ENCODE measurements at regions not wholly inside any gene's neighbourhood (a gene's known extent, or its start where the extent isn't known, plus 50 kb on each side); places are given as distances from the start of the nearest gene placed in this dataset.
"Not testable (repeated sequence)": the region's sequence is repeated elsewhere in the genome, so short reads cannot be mapped to it uniquely, and the experiment has no call there.

GRCh38 chr4:97028785-97029184 is 1114.5 kb downstream of the STPG2 start:
- no peak overlapping the region for H3K4me3 ChIP-seq (ENCODE audit: low read length in 2 of 2)
- H3K27me3 ChIP-seq (ENCODE audit: insufficient read depth, low read length), result no peaks in the 10 kb centered on the region
- Mint-ChIP-seq H3K4me3 (no peak overlapping the region), H3K27me3 (no peaks in the 10 kb centered on the region), H3K27ac (no peak overlapping the region), H3K4me1 (no peaks in the 10 kb centered on the region), H3K36me3 (no peaks in the 10 kb centered on the region), H3K9me3 (peaks cover 0 to 2% (median 0%) of the 10 kb centered on the region in 8 donors)
- POLR2A ChIA-PET (ENCODE audit: partially characterized antibody), result no interaction called here
- no peaks in the 10 kb centered on the region for H3K4me1 ChIP-seq (ENCODE audit: insufficient read depth, low read length)
- CTCF ChIA-PET (ENCODE audit: partially characterized antibody), result no interaction called here
- H3K27ac ChIP-seq (ENCODE audit: low read depth, low read length), result no peak overlapping the region
- no peaks in the 10 kb centered on the region for H3K9me3 ChIP-seq (ENCODE audit: control insufficient read depth in 1 of 2, low read length in 2 of 2)
- intact Hi-C loops (cut with micrococcal nuclease), result no loop called here
- no peaks in the 10 kb centered on the region for H3K36me3 ChIP-seq (ENCODE audit: insufficient read depth, low read length)
- no peak for DNase-seq

- H3K9me3 ChIP-seq (ENCODE audit: control insufficient read depth in 1 of 2, low read length in 2 of 2); H3K27ac Mint-ChIP-seq; H3K4me1 ChIP-seq (ENCODE audit: insufficient read depth, low read length); DNase-seq; H3K27me3 ChIP-seq (ENCODE audit: insufficient read depth, low read length); H3K27ac ChIP-seq (ENCODE audit: low read depth, low read length); H3K27me3 Mint-ChIP-seq; H3K36me3 ChIP-seq (ENCODE audit: insufficient read depth, low read length); H3K36me3 Mint-ChIP-seq; CTCF ChIA-PET (ENCODE audit: partially characterized antibody); intact Hi-C loops (cut with micrococcal nuclease); H3K4me3 Mint-ChIP-seq; POLR2A ChIA-PET (ENCODE audit: partially characterized antibody); H3K9me3 Mint-ChIP-seq; H3K4me3 ChIP-seq (ENCODE audit: low read length in 2 of 2); H3K4me1 Mint-ChIP-seq: not testable (repeated sequence)
Measured at GRCh38 chr4:97037411-97038145, 1105.7 kb downstream of the STPG2 start.

DNA sequence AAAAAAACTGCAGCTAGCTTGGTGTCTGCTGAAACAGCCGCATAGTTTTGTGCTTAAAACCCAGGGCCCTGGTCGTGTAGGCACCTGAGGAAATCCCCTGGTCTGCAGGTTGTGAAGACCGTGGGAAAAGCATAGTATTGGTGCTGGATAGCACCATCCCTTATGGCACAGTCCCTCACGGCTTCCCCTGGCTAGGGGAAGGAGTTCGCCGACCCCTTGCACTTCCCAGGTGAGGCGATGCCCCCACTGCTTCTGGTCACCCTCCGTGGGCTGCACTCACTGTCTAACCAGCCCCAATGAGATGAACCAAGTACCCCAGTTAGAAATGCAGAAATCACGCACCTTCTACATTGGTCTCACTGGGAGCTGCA is 1105.1 kb downstream of the STPG2 start:
- no peak overlapping the region for H3K4me3 Mint-ChIP-seq
- intact Hi-C loops (cut with micrococcal nuclease), result no loop called here
- no peak for DNase-seq
- Histone ChIP-seq H3K27me3 (ENCODE audit: insufficient read depth, low read length) (no peaks in the 10 kb centered on the region), H3K4me3 (ENCODE audit: low read length in 2 of 2) (no peak overlapping the region), H3K4me1 (ENCODE audit: insufficient read depth, low read length) (no peaks in the 10 kb centered on the region), H3K36me3 (ENCODE audit: insufficient read depth, low read length) (no peaks in the 10 kb centered on the region), H3K27ac (ENCODE audit: low read depth, low read length) (no peak overlapping the region), H3K9me3 (ENCODE audit: control insufficient read depth in 1 of 2, low read length in 2 of 2) (no peaks in the 10 kb centered on the region)
- H3K9me3 Mint-ChIP-seq, result peaks cover 0 to 7% (median 1%) of the 10 kb centered on the region in 8 donors
- no peaks in the 10 kb centered on the region for H3K27me3 Mint-ChIP-seq
- ChIA-PET CTCF (ENCODE audit: partially characterized antibody) (no interaction called here), POLR2A (ENCODE audit: partially characterized antibody) (no interaction called here)
- no peak overlapping the region for H3K27ac Mint-ChIP-seq
- H3K36me3 Mint-ChIP-seq, result no peaks in the 10 kb centered on the region
- H3K4me1 Mint-ChIP-seq, result no peaks in the 10 kb centered on the region

DNA sequence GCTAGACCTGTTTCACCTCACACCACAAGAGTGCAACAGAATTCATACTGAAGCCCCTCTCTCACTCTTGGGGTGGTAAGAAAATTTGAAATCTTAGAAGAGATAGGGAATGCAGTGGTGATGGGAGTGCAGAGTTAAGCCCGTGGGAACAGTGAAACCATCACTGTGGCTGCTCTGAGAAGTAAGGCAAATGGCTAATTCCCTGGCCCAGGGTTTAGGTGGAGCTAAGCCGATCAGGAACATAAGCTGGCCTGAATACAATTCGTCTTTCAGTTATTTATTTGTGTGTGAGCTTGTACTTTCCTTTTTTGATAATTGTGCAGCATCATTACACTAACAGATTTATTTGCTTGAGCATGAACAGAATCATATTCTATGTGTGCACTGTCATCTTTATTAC is 1070.6 kb downstream of the STPG2 start:
- Histone ChIP-seq H3K9me3 (ENCODE audit: control insufficient read depth in 1 of 2, low read length in 2 of 2) (no peaks in the 10 kb centered on the region), H3K4me1 (ENCODE audit: insufficient read depth, low read length) (no peaks in the 10 kb centered on the region), H3K4me3 (ENCODE audit: low read length in 2 of 2) (no peak overlapping the region), H3K27ac (ENCODE audit: low read depth, low read length) (no peak overlapping the region), H3K27me3 (ENCODE audit: insufficient read depth, low read length) (no peaks in the 10 kb centered on the region), H3K36me3 (ENCODE audit: insufficient read depth, low read length) (no peaks in the 10 kb centered on the region)
- Mint-ChIP-seq H3K9me3 (peaks cover 0 to 4% (median 0%) of the 10 kb centered on the region in 8 donors), H3K4me1 (no peaks in the 10 kb centered on the region), H3K27me3 (no peaks in the 10 kb centered on the region), H3K36me3 (no peaks in the 10 kb centered on the region), H3K4me3 (no peak overlapping the region), H3K27ac (no peak overlapping the region)
- POLR2A ChIA-PET (ENCODE audit: partially characterized antibody), result no interaction called here
- intact Hi-C loops (cut with micrococcal nuclease), result no loop called here
- DNase-seq, result no peak
- CTCF ChIA-PET (ENCODE audit: partially characterized antibody), result no interaction called here

DNA sequence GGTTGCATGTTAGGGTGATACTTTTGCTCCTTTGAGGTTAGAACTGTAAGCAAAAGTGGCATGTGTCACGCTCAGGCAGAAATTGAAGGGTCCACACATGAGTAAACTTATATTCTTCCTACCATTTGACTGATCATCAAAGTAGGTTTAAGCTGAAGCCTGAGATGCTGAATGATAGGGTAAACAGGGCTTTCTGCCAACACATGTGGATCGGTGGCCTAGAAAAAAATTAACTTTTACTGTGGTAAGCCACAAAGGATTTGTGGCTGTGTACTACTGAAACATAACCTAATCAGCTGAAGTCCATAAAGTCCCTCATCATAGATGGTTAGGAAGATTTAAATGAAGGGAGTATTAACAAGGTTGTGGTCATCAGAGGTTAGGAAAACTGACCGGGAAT is 1070.1 kb downstream of the STPG2 start:
- ChIA-PET POLR2A (ENCODE audit: partially characterized antibody) (no interaction called here), CTCF (ENCODE audit: partially characterized antibody) (no interaction called here)
- Mint-ChIP-seq H3K36me3 (no peaks in the 10 kb centered on the region), H3K4me1 (no peaks in the 10 kb centered on the region), H3K27me3 (no peaks in the 10 kb centered on the region), H3K4me3 (no peak overlapping the region), H3K9me3 (peaks cover 0 to 4% (median 0%) of the 10 kb centered on the region in 8 donors), H3K27ac (no peak overlapping the region)
- Histone ChIP-seq H3K27me3 (ENCODE audit: insufficient read depth, low read length) (no peaks in the 10 kb centered on the region), H3K27ac (ENCODE audit: low read depth, low read length) (no peak overlapping the region), H3K4me1 (ENCODE audit: insufficient read depth, low read length) (no peaks in the 10 kb centered on the region), H3K36me3 (ENCODE audit: insufficient read depth, low read length) (no peaks in the 10 kb centered on the region), H3K9me3 (ENCODE audit: control insufficient read depth in 1 of 2, low read length in 2 of 2) (no peaks in the 10 kb centered on the region), H3K4me3 (ENCODE audit: low read length in 2 of 2) (no peak overlapping the region)
- no peak for DNase-seq
- intact Hi-C loops (cut with micrococcal nuclease), result no loop called here

- no peaks in the 10 kb centered on the region for H3K36me3 Mint-ChIP-seq
- no peak overlapping the region for H3K27ac Mint-ChIP-seq
- H3K27me3 Mint-ChIP-seq, result no peaks in the 10 kb centered on the region
- no peaks in the 10 kb centered on the region for H3K9me3 ChIP-seq (ENCODE audit: control insufficient read depth in 1 of 2, low read length in 2 of 2)
- ChIA-PET POLR2A (ENCODE audit: partially characterized antibody) (no interaction called here), CTCF (ENCODE audit: partially characterized antibody) (no interaction called here)
- no peak overlapping the region for H3K27ac ChIP-seq (ENCODE audit: low read depth, low read length)
- intact Hi-C loops (cut with micrococcal nuclease), result no loop called here
- no peak overlapping the region for H3K4me3 ChIP-seq (ENCODE audit: low read length in 2 of 2)
- DNase-seq, result no peak
- no peaks in the 10 kb centered on the region for H3K27me3 ChIP-seq (ENCODE audit: insufficient read depth, low read length)
- H3K9me3 Mint-ChIP-seq, result peaks cover 0 to 4% (median 0%) of the 10 kb centered on the region in 8 donors
- H3K4me1 ChIP-seq (ENCODE audit: insufficient read depth, low read length), result no peaks in the 10 kb centered on the region
- H3K36me3 ChIP-seq (ENCODE audit: insufficient read depth, low read length), result no peaks in the 10 kb centered on the region
- no peak overlapping the region for H3K4me3 Mint-ChIP-seq
- H3K4me1 Mint-ChIP-seq, result no peaks in the 10 kb centered on the region
Measured at GRCh38 chr4:97074531-97074930, 1068.7 kb downstream of the STPG2 start.

DNA sequence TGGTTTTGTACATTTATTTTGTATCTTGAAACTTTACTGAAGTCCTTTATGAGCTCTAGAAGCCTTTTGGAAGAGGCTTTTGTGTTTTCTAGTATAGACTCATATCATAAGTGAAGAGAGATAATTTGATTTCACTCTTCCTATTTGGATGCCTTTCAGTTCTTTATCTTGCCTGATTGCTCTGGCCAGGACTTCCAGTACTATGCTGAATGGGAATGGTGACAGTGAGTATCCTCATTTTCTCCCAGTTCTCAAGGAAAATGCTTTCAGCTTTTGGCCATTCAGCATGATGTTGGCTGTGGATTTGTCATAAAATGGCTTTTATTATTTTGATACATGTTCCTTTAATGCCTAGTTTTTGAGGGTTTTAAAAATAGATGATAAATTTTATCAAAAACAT is 1061.3 kb downstream of the STPG2 start:
- no peaks in the 10 kb centered on the region for H3K36me3 ChIP-seq (ENCODE audit: insufficient read depth, low read length)
- ChIA-PET CTCF (ENCODE audit: partially characterized antibody) (no interaction called here), POLR2A (ENCODE audit: partially characterized antibody) (no interaction called here)
- Mint-ChIP-seq H3K27me3 (no peaks in the 10 kb centered on the region), H3K4me3 (no peak overlapping the region), H3K27ac (no peak overlapping the region), H3K36me3 (no peaks in the 10 kb centered on the region), H3K4me1 (no peaks in the 10 kb centered on the region), H3K9me3 (peaks cover 0 to 10% (median 3%) of the 10 kb centered on the region in 8 donors)
- no peak for DNase-seq
- no peaks in the 10 kb centered on the region for H3K9me3 ChIP-seq (ENCODE audit: control insufficient read depth in 1 of 2, low read length in 2 of 2)
- no peaks in the 10 kb centered on the region for H3K4me1 ChIP-seq (ENCODE audit: insufficient read depth, low read length)
- H3K4me3 ChIP-seq (ENCODE audit: low read length in 2 of 2), result no peak overlapping the region
- intact Hi-C loops (cut with micrococcal nuclease), result no loop called here
- H3K27ac ChIP-seq (ENCODE audit: low read depth, low read length), result no peak overlapping the region
- H3K27me3 ChIP-seq (ENCODE audit: insufficient read depth, low read length), result no peaks in the 10 kb centered on the region

DNA sequence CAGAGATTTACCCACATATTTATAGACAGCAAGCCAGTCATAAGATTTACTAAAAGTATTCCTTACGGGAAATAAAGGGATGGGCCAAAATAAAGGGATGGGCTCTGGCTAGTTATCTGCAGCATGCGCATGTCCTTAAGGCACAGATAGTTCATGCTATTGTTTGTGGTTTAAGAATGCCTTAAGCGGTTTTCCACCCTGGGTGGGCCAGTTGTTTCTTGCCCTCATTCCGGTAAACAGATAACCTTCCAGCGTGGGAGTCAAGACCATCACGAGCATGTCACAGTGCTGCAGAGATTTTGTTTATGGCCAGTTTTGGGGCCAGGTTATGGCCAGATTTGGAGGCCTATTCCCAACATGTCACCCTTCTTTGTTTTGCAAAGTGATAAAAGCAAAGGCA is 1046.2 kb downstream of the STPG2 start:
- POLR2A ChIA-PET (ENCODE audit: partially characterized antibody); H3K27me3 Mint-ChIP-seq; H3K27ac ChIP-seq (ENCODE audit: low read depth, low read length); H3K4me3 Mint-ChIP-seq; H3K4me3 ChIP-seq (ENCODE audit: low read length in 2 of 2); H3K9me3 ChIP-seq (ENCODE audit: control insufficient read depth in 1 of 2, low read length in 2 of 2); H3K4me1 ChIP-seq (ENCODE audit: insufficient read depth, low read length); H3K27me3 ChIP-seq (ENCODE audit: insufficient read depth, low read length); H3K9me3 Mint-ChIP-seq; intact Hi-C loops (cut with micrococcal nuclease); H3K36me3 Mint-ChIP-seq; DNase-seq; H3K36me3 ChIP-seq (ENCODE audit: insufficient read depth, low read length); H3K27ac Mint-ChIP-seq; H3K4me1 Mint-ChIP-seq: not testable (repeated sequence)
- CTCF ChIA-PET (ENCODE audit: partially characterized antibody), result interaction anchor here (0.6 kb wide), 1 partner anchor 218 kb away, joined by 4 read pairs; no protein-coding TSS in a partner anchor

All from CD4-positive, alpha-beta memory T cell (primary cell).